Muscle layer of duodenum (tissue), 2 donors: ENCODE measurements at regions not wholly inside any gene's neighbourhood (a gene's known extent, or its start where the extent isn't known, plus 50 kb on each side); places are given as distances from the start of the nearest gene placed in this dataset.

ENCODE experiments used
- H3K27ac ChIP-seq: one replicate; pipeline ENCODE4 v1.7.0; 2013; ENCODE audit warnings: mild to moderate bottlenecking, low read length
- H3K27me3 ChIP-seq: one replicate; pipeline ENCODE4 v1.7.0; 2013; ENCODE audit warnings: low read depth, mild to moderate bottlenecking, control low read depth, low read length
- H3K36me3 ChIP-seq, 2 donors: one replicate each; pipeline ENCODE4 v1.7.0; 2013; ENCODE audit warnings: low read length in 2 of 2, control low read depth in 1 of 2, mild to moderate bottlenecking in 1 of 2; ENCODE audit not compliant: insufficient read depth in 2 of 2, control insufficient read depth in 1 of 2
- H3K4me1 ChIP-seq, 2 donors: one replicate each; pipeline ENCODE4 v1.7.0; 2013; ENCODE audit warnings: low read length in 2 of 2, mild to moderate bottlenecking in 2 of 2, control low read depth in 1 of 2, moderate library complexity in 1 of 2; ENCODE audit not compliant: insufficient read depth in 2 of 2, control insufficient read depth in 1 of 2
- H3K4me3 ChIP-seq, 2 donors: one replicate each; pipeline ENCODE4 v1.7.0; 2013; ENCODE audit warnings: low read length in 2 of 2, low read depth in 1 of 2, mild to moderate bottlenecking in 1 of 2
- H3K9me3 ChIP-seq, 2 donors: one replicate each; pipeline ENCODE4 v1.7.0; 2013; ENCODE audit warnings: low read length in 2 of 2, control low read depth in 1 of 2, mild to moderate bottlenecking in 1 of 2; ENCODE audit not compliant: control insufficient read depth in 1 of 2
- donor health status: healthy.

- Histone ChIP-seq H3K4me3 (no peak overlapping the region), H3K4me1 (no peaks in the 10 kb centered on the region), H3K9me3 (no peaks in the 10 kb centered on the region), H3K27me3 (no peaks in the 10 kb centered on the region), H3K36me3 (no peaks in the 10 kb centered on the region), H3K27ac (no peak overlapping the region)
Measured at GRCh38 chr11:110973401-110973980, 261.3 kb upstream of the ARHGAP20 start.

- Histone ChIP-seq H3K27ac (no peak overlapping the region), H3K36me3 (no peaks in the 10 kb centered on the region), H3K4me1 (no peaks in the 10 kb centered on the region), H3K4me3 (no peak overlapping the region), H3K27me3 (no peaks in the 10 kb centered on the region), H3K9me3 (no peaks in the 10 kb centered on the region)
Measured at GRCh38 chr11:110972640-110973039, 260.4 kb upstream of the ARHGAP20 start.

GRCh38 chr11:110972106-110972505, 259.9 kb upstream of the ARHGAP20 start:
- no peak overlapping the region for H3K4me3 ChIP-seq
- H3K9me3 ChIP-seq: no peaks in the 10 kb centered on the region
- H3K27ac ChIP-seq: no peak overlapping the region
- H3K36me3 ChIP-seq: no peaks in the 10 kb centered on the region
- no peaks in the 10 kb centered on the region for H3K27me3 ChIP-seq
- H3K4me1 ChIP-seq: no peaks in the 10 kb centered on the region

GRCh38 chr11:110971140-110971539, 258.9 kb upstream of the ARHGAP20 start:
- Histone ChIP-seq H3K27me3 (no peaks in the 10 kb centered on the region), H3K4me1 (no peaks in the 10 kb centered on the region), H3K27ac (no peak overlapping the region), H3K4me3 (no peak overlapping the region), H3K36me3 (no peaks in the 10 kb centered on the region), H3K9me3 (no peaks in the 10 kb centered on the region)

- no peaks in the 10 kb centered on the region for H3K9me3 ChIP-seq
- H3K27me3 ChIP-seq: no peaks in the 10 kb centered on the region
- no peaks in the 10 kb centered on the region for H3K4me1 ChIP-seq
- no peak overlapping the region for H3K27ac ChIP-seq
- no peak overlapping the region for H3K4me3 ChIP-seq
- no peaks in the 10 kb centered on the region for H3K36me3 ChIP-seq
Measured at GRCh38 chr11:110968348-110969062, 256.3 kb upstream of the ARHGAP20 start.

GRCh38 chr11:110966131-110966530, 253.9 kb upstream of the ARHGAP20 start:
- no peaks in the 10 kb centered on the region for H3K27me3 ChIP-seq

GRCh38 chr11:110962921-110963320, 250.7 kb upstream of the ARHGAP20 start:
- Histone ChIP-seq H3K27me3 (no peaks in the 10 kb centered on the region), H3K36me3 (no peaks in the 10 kb centered on the region), H3K27ac (no peak overlapping the region), H3K9me3 (no peaks in the 10 kb centered on the region), H3K4me3 (no peak overlapping the region), H3K4me1 (no peaks in the 10 kb centered on the region)

More at GRCh38 chr11:110966131-110966530, 253.9 kb upstream of the ARHGAP20 start:
- Histone ChIP-seq H3K36me3 (no peaks in the 10 kb centered on the region), H3K4me3 (no peak overlapping the region), H3K4me1 (no peaks in the 10 kb centered on the region), H3K27ac (no peak overlapping the region), H3K9me3 (no peaks in the 10 kb centered on the region)

- no peaks in the 10 kb centered on the region for H3K4me1 ChIP-seq
- H3K4me3 ChIP-seq: no peak overlapping the region
- H3K27me3 ChIP-seq: no peaks in the 10 kb centered on the region
- H3K36me3 ChIP-seq: no peaks in the 10 kb centered on the region
- H3K27ac ChIP-seq: no peak overlapping the region
- no peaks in the 10 kb centered on the region for H3K9me3 ChIP-seq
Measured at GRCh38 chr11:110960167-110960566, 247.9 kb upstream of the ARHGAP20 start.

- Histone ChIP-seq H3K9me3 (no peaks in the 10 kb centered on the region), H3K4me1 (no peaks in the 10 kb centered on the region), H3K4me3 (no peak overlapping the region), H3K27ac (no peak overlapping the region), H3K36me3 (no peaks in the 10 kb centered on the region), H3K27me3 (no peaks in the 10 kb centered on the region)
Measured at GRCh38 chr11:110958216-110958615, 246.0 kb upstream of the ARHGAP20 start.

- no peak overlapping the region for H3K4me3 ChIP-seq
- H3K27ac ChIP-seq: no peak overlapping the region
- no peaks in the 10 kb centered on the region for H3K4me1 ChIP-seq
- H3K36me3 ChIP-seq: no peaks in the 10 kb centered on the region
- H3K9me3 ChIP-seq: no peaks in the 10 kb centered on the region
- H3K27me3 ChIP-seq: no peaks in the 10 kb centered on the region
Measured at GRCh38 chr11:110955776-110956175, 243.5 kb upstream of the ARHGAP20 start.

- H3K9me3 ChIP-seq: no peaks in the 10 kb centered on the region
- H3K4me3 ChIP-seq: no peak overlapping the region
- no peaks in the 10 kb centered on the region for H3K27me3 ChIP-seq
- H3K4me1 ChIP-seq: no peaks in the 10 kb centered on the region
- H3K36me3 ChIP-seq: no peaks in the 10 kb centered on the region
- H3K27ac ChIP-seq: peak overlapping the region; percentile 37
Measured at GRCh38 chr11:110951950-110952503, 239.8 kb upstream of the ARHGAP20 start.
